PFSK-1 (cell line): ENCODE measurements at regions not wholly inside any gene's neighbourhood (a gene's known extent, or its start where the extent isn't known, plus 50 kb on each side); places are given as distances from the start of the nearest gene placed in this dataset.

ENCODE experiments used
- FOXP2 ChIP-seq: optimal IDR thresholded peaks from 2 replicates; pipeline ENCODE3; 2011; ENCODE audit warnings: borderline replicate concordance, control low read depth, inconsistent platforms; ENCODE audit not compliant: insufficient read depth; ENCODE audit errors: extremely low read length, extremely low read depth
- POLR2AphosphoS5 ChIP-seq: IDR thresholded peaks from 2 replicates; pipeline ENCODE4 v1.6.1; 2012; ENCODE audit warnings: low read depth, mild to moderate bottlenecking, control low read depth, low read length, moderate library complexity
- SIN3A ChIP-seq: IDR thresholded peaks from 2 replicates; pipeline ENCODE4 v1.6.1; 2012; ENCODE audit warnings: mild to moderate bottlenecking, low read length, moderate library complexity, borderline replicate concordance; ENCODE audit not compliant: insufficient read depth
- TAF1 ChIP-seq: IDR thresholded peaks from 2 replicates; pipeline ENCODE4 v1.6.1; 2012; ENCODE audit warnings: low read length, control low read depth, borderline replicate concordance; ENCODE audit not compliant: insufficient read depth
- TF ChIP-seq, protein P1 (sequence below), 2 experiments: IDR thresholded peaks; 2 replicates each; pipeline versions ENCODE4 v1.6.1 to v1.8.0; 2011 to 2012; ENCODE audit warnings: low read depth in 2 of 2, low read length in 2 of 2, control low read depth in 1 of 2, inconsistent platforms in 1 of 2, mild to moderate bottlenecking in 1 of 2, moderate library complexity in 1 of 2; ENCODE audit not compliant: insufficient read depth in 1 of 2

- TF ChIP-seq FOXP2, result no peak
- no peak for TF ChIP-seq TAF1
- no peak for TF ChIP-seq SIN3A
- TF ChIP-seq, protein P1, sequence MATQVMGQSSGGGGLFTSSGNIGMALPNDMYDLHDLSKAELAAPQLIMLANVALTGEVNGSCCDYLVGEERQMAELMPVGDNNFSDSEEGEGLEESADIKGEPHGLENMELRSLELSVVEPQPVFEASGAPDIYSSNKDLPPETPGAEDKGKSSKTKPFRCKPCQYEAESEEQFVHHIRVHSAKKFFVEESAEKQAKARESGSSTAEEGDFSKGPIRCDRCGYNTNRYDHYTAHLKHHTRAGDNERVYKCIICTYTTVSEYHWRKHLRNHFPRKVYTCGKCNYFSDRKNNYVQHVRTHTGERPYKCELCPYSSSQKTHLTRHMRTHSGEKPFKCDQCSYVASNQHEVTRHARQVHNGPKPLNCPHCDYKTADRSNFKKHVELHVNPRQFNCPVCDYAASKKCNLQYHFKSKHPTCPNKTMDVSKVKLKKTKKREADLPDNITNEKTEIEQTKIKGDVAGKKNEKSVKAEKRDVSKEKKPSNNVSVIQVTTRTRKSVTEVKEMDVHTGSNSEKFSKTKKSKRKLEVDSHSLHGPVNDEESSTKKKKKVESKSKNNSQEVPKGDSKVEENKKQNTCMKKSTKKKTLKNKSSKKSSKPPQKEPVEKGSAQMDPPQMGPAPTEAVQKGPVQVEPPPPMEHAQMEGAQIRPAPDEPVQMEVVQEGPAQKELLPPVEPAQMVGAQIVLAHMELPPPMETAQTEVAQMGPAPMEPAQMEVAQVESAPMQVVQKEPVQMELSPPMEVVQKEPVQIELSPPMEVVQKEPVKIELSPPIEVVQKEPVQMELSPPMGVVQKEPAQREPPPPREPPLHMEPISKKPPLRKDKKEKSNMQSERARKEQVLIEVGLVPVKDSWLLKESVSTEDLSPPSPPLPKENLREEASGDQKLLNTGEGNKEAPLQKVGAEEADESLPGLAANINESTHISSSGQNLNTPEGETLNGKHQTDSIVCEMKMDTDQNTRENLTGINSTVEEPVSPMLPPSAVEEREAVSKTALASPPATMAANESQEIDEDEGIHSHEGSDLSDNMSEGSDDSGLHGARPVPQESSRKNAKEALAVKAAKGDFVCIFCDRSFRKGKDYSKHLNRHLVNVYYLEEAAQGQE (IDR thresholded peaks at IDR 0.05; ENCODE audit: insufficient read depth in 1 of 2, low read depth in 2 of 2, low read length in 2 of 2), result no peak
- TF ChIP-seq POLR2AphosphoS5, result no peak
These were observed 60.8 kb upstream of the GOLIM4 start for GRCh38 chr3:168156479-168156878.

GRCh38 chr3:168155303-168155702, 59.6 kb upstream of the GOLIM4 start:
- TF ChIP-seq POLR2AphosphoS5, result no peak
- no peak for TF ChIP-seq SIN3A
- no peak for TF ChIP-seq FOXP2
- TF ChIP-seq, protein P1 (IDR thresholded peaks at IDR 0.05; ENCODE audit: insufficient read depth in 1 of 2, low read depth in 2 of 2, low read length in 2 of 2), result no peak

DNA sequence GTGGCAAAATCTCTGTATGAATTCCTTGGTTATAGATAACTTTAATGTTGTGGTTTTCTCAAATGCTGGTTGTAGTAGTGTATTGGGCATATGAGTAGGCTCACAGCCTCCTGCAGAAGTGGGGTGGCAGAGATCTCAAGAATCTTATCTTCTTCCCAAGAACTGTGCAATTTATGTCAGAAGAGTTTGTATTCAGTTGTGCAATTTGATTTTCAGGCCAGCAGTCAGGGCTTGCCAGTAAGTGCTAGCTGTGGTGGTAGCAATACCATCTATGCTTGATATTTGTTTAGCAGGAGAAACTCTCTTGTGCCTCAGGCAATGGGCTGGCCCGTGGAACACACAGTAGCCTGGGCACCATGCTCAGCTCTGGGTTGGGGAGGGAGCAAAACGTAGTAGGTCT, 58.4 kb upstream of the GOLIM4 start:
- TF ChIP-seq, protein P1 (IDR thresholded peaks at IDR 0.05; ENCODE audit: insufficient read depth in 1 of 2, low read depth in 2 of 2, low read length in 2 of 2), result no peak
- TF ChIP-seq FOXP2 (no peak), TAF1 (no peak), POLR2AphosphoS5 (no peak), SIN3A (no peak)

DNA sequence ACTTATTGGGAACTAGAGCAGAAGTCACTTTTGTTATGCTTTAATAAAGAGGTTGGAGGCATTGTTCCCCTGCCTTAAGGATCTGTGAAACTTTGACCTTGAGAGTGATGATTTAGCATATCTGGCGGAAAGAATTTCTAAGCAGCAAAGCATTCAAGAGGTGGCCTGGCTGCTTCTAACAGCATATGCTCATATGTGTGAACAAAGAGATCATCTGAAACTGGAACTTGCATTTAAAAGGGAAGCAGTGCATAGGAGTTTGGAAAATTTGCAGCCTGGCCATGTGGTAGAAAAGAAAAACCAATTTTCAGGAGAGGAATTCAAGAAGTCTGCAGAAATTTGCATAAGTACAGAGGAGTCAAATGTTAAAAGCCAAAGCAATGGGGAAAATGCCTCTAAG, 56.4 kb upstream of the GOLIM4 start:
- TF ChIP-seq SIN3A (no peak), POLR2AphosphoS5 (no peak), TAF1 (no peak), FOXP2 (no peak)
- TF ChIP-seq, protein P1 (IDR thresholded peaks at IDR 0.05; ENCODE audit: insufficient read depth in 1 of 2, low read depth in 2 of 2, low read length in 2 of 2), result no peak
